SH-SY5Y (cell line): ENCODE measurements at regions not wholly inside any gene's neighbourhood (a gene's known extent, or its start where the extent isn't known, plus 50 kb on each side); places are given as distances from the start of the nearest gene placed in this dataset.

Source experiments
- GATA2 ChIP-seq: IDR thresholded peaks from 2 replicates; pipeline ENCODE4 v1.6.1; 2011; ENCODE audit warnings: mild to moderate bottlenecking, low read depth, low read length
- GATA3 ChIP-seq: IDR thresholded peaks from 2 replicates; pipeline ENCODE4 v1.6.1; 2011; ENCODE audit warnings: low read depth, mild to moderate bottlenecking, low read length, moderate library complexity

DNA sequence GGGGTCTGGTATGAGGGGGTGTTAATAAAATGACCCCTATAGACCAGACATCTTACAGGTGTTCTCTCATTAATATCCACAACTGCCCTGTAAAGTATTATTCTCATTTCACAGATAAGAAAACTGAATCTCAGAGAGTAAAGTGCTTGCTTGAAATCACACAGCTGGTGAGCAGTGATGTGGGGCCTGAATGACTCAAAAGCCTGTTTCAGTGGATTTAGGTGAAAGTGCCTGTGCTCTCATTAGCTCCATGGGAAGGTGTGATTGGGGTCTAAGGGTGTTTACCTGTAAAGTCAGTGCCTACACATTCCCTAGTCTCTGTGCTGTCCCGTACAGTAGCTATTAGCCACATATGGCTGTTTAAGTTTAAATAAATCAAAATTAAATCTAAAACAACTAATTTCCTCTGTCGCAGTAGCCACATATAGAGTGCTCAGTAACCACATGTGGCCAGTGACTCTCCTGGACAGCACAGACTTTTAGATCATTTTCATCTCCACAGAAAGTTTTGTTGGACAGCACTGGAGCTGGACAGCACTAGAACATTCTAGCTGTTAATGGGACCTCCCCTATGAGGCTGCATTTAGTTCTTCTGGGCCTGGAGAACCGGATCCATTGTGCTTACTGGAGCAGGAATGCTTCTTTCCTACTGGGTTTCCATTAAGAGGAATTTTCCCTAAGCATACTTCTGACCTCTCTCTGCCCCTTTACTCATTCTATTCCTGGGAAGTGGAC lies 52.5 kb upstream of the SEMA6A start:
- TF ChIP-seq GATA2 (no peak), GATA3 (no peak)
